ENCODE measurements at regions not wholly inside any gene's neighbourhood (a gene's known extent, or its start where the extent isn't known, plus 50 kb on each side); places are given as distances from the start of the nearest gene placed in this dataset.

DNA sequence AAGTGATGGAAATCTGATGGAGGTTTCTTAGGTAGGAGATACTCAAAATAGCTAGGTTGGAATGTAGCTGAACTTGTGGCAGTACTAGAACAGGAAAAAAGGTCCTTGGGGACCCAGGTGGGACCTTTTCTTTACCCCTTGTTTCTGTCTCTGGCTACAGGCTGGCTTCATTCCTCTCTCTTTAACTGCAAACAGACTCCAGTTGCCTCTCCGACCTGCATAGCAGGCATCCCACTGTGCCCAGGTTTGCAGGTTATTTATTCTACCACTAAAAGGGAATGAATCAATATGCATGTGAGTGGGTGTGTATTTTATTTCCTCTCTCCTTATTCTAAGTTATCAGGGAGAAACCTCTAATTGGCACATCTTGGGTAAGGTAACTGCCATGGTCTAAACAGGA lies 758.1 kb downstream of the MED13L start:
- intact Hi-C loops (cut with micrococcal nuclease): no loop called here
- no peak for ATAC-seq
- Mint-ChIP-seq H3K27me3 (no peaks in the 10 kb centered on the region), H3K27ac (no peak overlapping the region), H3K36me3 (ENCODE audit: low read depth) (no peaks in the 10 kb centered on the region), H3K9me3 (peaks cover 8% of the 10 kb centered on the region), H3K4me1 (ENCODE audit: low read depth) (no peaks in the 10 kb centered on the region), H3K4me3 (no peak overlapping the region)
- POLR2A ChIA-PET: no interaction called here
- CTCF ChIA-PET: no interaction called here
- TF ChIP-seq, protein P1, sequence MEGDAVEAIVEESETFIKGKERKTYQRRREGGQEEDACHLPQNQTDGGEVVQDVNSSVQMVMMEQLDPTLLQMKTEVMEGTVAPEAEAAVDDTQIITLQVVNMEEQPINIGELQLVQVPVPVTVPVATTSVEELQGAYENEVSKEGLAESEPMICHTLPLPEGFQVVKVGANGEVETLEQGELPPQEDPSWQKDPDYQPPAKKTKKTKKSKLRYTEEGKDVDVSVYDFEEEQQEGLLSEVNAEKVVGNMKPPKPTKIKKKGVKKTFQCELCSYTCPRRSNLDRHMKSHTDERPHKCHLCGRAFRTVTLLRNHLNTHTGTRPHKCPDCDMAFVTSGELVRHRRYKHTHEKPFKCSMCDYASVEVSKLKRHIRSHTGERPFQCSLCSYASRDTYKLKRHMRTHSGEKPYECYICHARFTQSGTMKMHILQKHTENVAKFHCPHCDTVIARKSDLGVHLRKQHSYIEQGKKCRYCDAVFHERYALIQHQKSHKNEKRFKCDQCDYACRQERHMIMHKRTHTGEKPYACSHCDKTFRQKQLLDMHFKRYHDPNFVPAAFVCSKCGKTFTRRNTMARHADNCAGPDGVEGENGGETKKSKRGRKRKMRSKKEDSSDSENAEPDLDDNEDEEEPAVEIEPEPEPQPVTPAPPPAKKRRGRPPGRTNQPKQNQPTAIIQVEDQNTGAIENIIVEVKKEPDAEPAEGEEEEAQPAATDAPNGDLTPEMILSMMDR (IDR thresholded peaks at IDR 0.05): no peak
- no peak for DNase-seq

DNA sequence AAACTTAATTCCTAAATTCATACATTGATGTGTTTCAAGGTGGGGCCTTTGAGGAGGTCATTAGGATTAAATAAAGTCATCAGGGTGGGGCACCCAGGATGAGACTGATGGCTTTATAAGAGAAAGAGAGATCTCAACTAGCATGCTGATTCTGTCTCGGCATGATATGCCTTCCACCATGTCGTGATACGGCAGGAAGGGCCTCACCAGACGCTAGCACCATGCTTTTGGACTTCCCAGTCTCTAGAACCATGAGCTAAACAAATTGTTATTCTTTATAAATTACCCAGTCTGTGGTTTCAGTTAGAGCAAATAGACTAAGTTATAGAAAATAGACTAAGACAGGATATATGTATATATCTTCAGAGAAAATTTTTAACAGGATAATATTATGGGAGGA lies 759.6 kb downstream of the MED13L start:
- Mint-ChIP-seq H3K27me3 (no peaks in the 10 kb centered on the region), H3K4me1 (ENCODE audit: low read depth) (no peaks in the 10 kb centered on the region), H3K27ac (no peak overlapping the region), H3K4me3 (no peak overlapping the region), H3K9me3 (peaks cover 8% of the 10 kb centered on the region), H3K36me3 (ENCODE audit: low read depth) (no peaks in the 10 kb centered on the region)
- POLR2A ChIA-PET: no interaction called here
- DNase-seq (no peak), ATAC-seq (no peak)
- CTCF ChIA-PET: no interaction called here
- intact Hi-C loops (cut with micrococcal nuclease): no loop called here
- TF ChIP-seq, protein P1 (IDR thresholded peaks at IDR 0.05): no peak

DNA sequence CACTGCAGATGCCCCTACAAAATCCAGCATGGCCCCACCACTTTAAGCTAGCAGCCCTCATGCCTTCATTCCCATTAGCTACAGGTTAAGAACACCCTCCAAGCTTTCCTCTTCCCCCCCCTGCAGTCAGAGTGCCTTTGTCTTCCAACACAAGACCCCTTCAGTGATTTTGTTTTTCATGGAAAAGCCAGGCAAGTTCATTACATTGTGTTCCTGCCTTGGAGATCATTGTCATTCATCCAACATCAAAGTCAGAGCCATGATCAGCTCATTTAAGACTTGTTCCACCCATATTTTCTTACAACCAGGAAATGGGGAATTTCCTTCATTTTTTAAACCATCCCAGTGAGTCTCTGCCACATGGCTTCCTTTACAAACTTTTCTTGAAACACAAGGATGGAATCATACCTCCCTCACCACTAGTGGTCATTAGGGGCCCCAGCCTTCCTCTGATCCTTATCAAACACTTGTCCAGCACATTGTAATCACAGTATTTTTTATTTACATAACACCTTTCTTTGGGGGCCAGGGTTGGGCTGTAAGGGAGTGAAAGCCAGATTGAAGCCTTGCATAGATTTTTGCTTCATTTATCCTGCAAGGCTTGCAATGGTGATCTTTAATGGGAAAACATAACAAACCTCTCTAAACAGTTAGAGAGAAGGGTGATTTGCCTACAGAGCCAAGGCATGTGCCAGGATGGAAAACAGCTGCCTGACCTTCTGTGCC lies 765.3 kb downstream of the MED13L start:
- no peaks in the 10 kb centered on the region for H3K36me3 Mint-ChIP-seq (ENCODE audit: low read depth)
- no peak overlapping the region for H3K4me3 Mint-ChIP-seq
- CTCF ChIA-PET: no interaction called here
- POLR2A ChIA-PET: no interaction called here
- H3K27ac Mint-ChIP-seq: no peak overlapping the region
- H3K9me3 Mint-ChIP-seq: peaks cover 3% of the 10 kb centered on the region
- TF ChIP-seq, protein P1 (IDR thresholded peaks at IDR 0.05): no peak
- ATAC-seq (no peak), DNase-seq (no peak)
- H3K4me1 Mint-ChIP-seq (ENCODE audit: low read depth): no peaks in the 10 kb centered on the region
- intact Hi-C loops (cut with micrococcal nuclease): no loop called here
- H3K27me3 Mint-ChIP-seq: no peaks in the 10 kb centered on the region

DNA sequence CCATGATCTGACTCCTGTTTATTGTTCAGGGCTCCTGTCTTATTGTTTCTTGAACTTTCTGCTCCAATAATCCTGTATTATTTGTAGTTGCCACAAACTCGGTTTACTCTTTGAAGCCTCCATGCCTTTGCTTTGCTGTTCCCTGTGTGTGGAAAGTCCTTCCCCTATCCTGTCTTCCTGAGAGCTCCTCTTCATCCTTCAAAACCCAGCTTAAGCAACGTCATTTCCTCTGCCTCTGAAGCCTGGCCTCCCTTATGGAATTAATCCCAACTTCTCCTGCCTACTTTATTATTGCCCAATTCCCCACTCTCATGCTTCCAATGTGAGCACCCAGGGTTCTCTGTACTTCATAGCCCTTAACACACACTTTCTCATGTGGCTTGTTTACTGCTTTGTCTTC lies 766.2 kb downstream of the MED13L start:
- H3K4me1 Mint-ChIP-seq (ENCODE audit: low read depth): no peaks in the 10 kb centered on the region
- H3K9me3 Mint-ChIP-seq: peaks cover 3% of the 10 kb centered on the region
- CTCF ChIA-PET: no interaction called here
- ATAC-seq: no peak
- H3K27me3 Mint-ChIP-seq: no peaks in the 10 kb centered on the region
- no peaks in the 10 kb centered on the region for H3K36me3 Mint-ChIP-seq (ENCODE audit: low read depth)
- no peak overlapping the region for H3K4me3 Mint-ChIP-seq
- TF ChIP-seq, protein P1 (IDR thresholded peaks at IDR 0.05): no peak
- POLR2A ChIA-PET: no interaction called here
- H3K27ac Mint-ChIP-seq: no peak overlapping the region
- DNase-seq: no peak
- intact Hi-C loops (cut with micrococcal nuclease): no loop called here

DNA sequence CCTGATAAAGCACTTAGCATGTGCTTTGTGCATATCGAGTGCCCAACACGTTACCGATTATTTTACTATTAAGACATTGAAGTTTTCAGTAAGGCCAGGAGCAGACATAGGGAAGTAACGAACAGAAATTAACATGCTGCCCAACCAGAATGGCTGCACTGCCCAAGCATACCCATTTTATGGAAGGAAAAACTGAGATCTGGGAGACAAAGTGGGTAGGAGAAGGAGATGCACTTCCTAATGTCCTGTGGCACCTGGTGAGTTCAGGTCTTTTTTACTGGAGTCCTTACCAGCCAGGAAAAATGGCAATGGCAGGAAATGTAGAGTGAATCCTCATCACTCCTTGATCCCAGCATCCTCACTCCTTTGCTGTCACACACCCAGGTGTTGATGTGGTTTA lies 768.5 kb downstream of the MED13L start:
- H3K4me1 Mint-ChIP-seq (ENCODE audit: low read depth): no peaks in the 10 kb centered on the region
- no peak overlapping the region for H3K4me3 Mint-ChIP-seq
- H3K27ac Mint-ChIP-seq: no peak overlapping the region
- ChIA-PET POLR2A (no interaction called here), CTCF (no interaction called here)
- H3K9me3 Mint-ChIP-seq: no peaks in the 10 kb centered on the region
- DNase-seq (no peak), ATAC-seq (no peak)
- intact Hi-C loops (cut with micrococcal nuclease): no loop called here
- no peaks in the 10 kb centered on the region for H3K36me3 Mint-ChIP-seq (ENCODE audit: low read depth)
- no peaks in the 10 kb centered on the region for H3K27me3 Mint-ChIP-seq
- TF ChIP-seq, protein P1 (IDR thresholded peaks at IDR 0.05): no peak

All from activated CD8-positive, alpha-beta T cell treated with anti-CD3 and anti-CD28 coated beads for 36 hours (primary cell).